DOHH2 (cell line): ENCODE measurements at regions not wholly inside any gene's neighbourhood (a gene's known extent, or its start where the extent isn't known, plus 50 kb on each side); places are given as distances from the start of the nearest gene placed in this dataset.

Experiments used
- H3F3A ChIP-seq: fragments of 200-600 bp; sonication (generic), shearing (Covaris generic); 2 replicates; pipeline ENCODE4 v1.6.0; 2016; ENCODE audit warnings: antibody characterized with exemption, mild to moderate bottlenecking; ENCODE audit not compliant: control insufficient read depth, insufficient read depth
- H3K27ac ChIP-seq: fragments of 200-600 bp; sonication (generic); 2 replicates; pipeline ENCODE4 v1.5.1; 2014; ENCODE audit warnings: low read depth, mild to moderate bottlenecking, low read length, moderate library complexity
- H3K27me3 ChIP-seq: fragments of 200-600 bp; sonication (generic); 2 replicates; pipeline ENCODE4 v1.6.1; 2014; ENCODE audit warnings: mild to moderate bottlenecking, low read length, mixed read lengths; ENCODE audit not compliant: control insufficient read depth
- H3K36me3 ChIP-seq: fragments of 200-600 bp; sonication (generic); 2 replicates; pipeline ENCODE4 v1.6.1; 2014; ENCODE audit warnings: mild to moderate bottlenecking, low read length, moderate library complexity, mixed read lengths; ENCODE audit not compliant: control insufficient read depth
- H3K4me1 ChIP-seq: fragments of 200-600 bp; sonication (generic); 2 replicates; pipeline ENCODE4 v1.6.1; 2014; ENCODE audit warnings: mild to moderate bottlenecking, low read length, mixed read lengths; ENCODE audit not compliant: control insufficient read depth
- H3K4me2 ChIP-seq: fragments of 200-600 bp; sonication (generic); 2 replicates; pipeline ENCODE4 v1.6.0; 2014; ENCODE audit warnings: mild to moderate bottlenecking, low read length, moderate library complexity
- H3K4me3 ChIP-seq: fragments of 200-600 bp; sonication (generic); 2 replicates; pipeline ENCODE4 v1.5.1; 2014; ENCODE audit warnings: mild to moderate bottlenecking, low read length, mixed read lengths
- H3K79me2 ChIP-seq: fragments of 200-600 bp; sonication (generic); 2 replicates; pipeline ENCODE4 v1.6.1; 2014; ENCODE audit warnings: mild to moderate bottlenecking, low read length, mixed read lengths; ENCODE audit not compliant: control insufficient read depth
- H3K9me2 ChIP-seq: fragments of 200-600 bp; sonication (generic); replicated peaks from 2 replicates; pipeline ENCODE4 v1.6.1; 2014; ENCODE audit warnings: mild to moderate bottlenecking, low read length, mixed read lengths; ENCODE audit not compliant: control insufficient read depth
- H3K9me3 ChIP-seq: fragments of 200-600 bp; sonication (generic); 2 replicates; pipeline ENCODE4 v1.6.1; 2014; ENCODE audit warnings: antibody characterized with exemption, low read length, mixed read lengths; ENCODE audit not compliant: control insufficient read depth, insufficient read depth
- H4K20me1 ChIP-seq: fragments of 200-600 bp; sonication (generic); 2 replicates; pipeline ENCODE4 v1.6.0; 2014; ENCODE audit warnings: low read depth, mild to moderate bottlenecking, antibody characterized with exemption, low read length, moderate library complexity; ENCODE audit not compliant: control insufficient read depth, insufficient read depth
- EZH2phosphoT487 ChIP-seq: fragments of 200-600 bp; sonication (generic); IDR thresholded peaks from 2 replicates; pipeline ENCODE4 v1.6.1; 2017; ENCODE audit warnings: borderline replicate concordance, mild to moderate bottlenecking, antibody characterized with exemption, low read length, moderate library complexity, mixed read lengths
- TF ChIP-seq, protein P1 (sequence below): fragments of 200-600 bp; sonication (generic); IDR thresholded peaks from one replicate; pipeline ENCODE4 v1.5.1; 2014; ENCODE audit warnings: antibody characterized with exemption, mild to moderate bottlenecking, low read depth, low read length; ENCODE audit not compliant: poor library complexity, severe bottlenecking

DNA sequence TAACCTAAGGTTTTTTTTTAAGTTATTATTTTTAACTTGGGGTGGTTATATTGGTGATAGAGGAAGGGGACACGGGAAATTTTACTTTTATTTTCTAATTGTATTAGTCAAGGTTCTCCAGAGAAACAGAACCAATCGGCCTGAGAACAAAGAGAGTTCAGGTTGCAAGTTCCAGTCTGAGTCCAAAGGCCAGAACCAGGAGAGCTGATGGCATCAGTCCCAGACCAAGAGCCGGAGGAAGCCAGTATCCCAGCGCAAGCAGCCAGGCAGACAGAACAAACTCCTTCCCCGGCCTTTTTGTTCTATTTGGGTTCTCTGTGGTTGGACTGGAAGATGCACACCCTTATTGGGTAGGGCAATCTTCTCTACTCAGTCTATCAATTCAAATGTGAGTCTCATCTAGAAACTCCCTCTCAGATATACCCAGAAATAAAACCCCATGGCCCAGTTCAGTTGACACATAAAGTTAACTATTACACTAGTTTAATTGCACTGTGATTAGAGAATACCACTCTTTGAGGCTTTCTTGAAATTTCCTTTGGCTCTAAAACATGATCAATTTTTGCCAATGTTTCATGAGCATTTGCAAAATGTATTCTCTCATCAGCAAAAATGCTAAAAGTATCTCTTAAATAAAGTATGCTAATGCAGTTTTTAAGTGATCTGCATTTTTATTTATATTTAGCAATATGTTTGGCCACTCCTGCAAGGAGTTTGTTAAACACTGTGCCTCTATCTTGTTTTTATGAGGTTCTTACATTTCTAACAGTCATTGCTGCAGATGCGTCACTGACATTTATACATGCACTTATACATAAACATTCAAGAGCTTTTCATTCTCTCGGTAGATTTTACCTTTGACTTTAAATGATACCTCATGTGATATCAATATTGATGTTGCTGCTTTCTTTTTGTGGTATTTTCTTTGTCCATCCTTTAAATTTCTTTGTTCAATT, 103.2 kb upstream of the SSTR4 start:
- H3K79me2 ChIP-seq, result no peaks in the 10 kb centered on the region
- H3K4me3 ChIP-seq, result no peak overlapping the region
- no peaks in the 10 kb centered on the region for H3K9me3 ChIP-seq
- H3K4me2 ChIP-seq, result no peak overlapping the region
- H3K9me2 ChIP-seq, result no peaks in the 10 kb centered on the region
- H3K36me3 ChIP-seq, result no peaks in the 10 kb centered on the region
- H4K20me1 ChIP-seq, result no peaks in the 10 kb centered on the region
- H3K4me1 ChIP-seq, result no peaks in the 10 kb centered on the region
- H3K27ac ChIP-seq, result no peak overlapping the region
- TF ChIP-seq, protein P1, sequence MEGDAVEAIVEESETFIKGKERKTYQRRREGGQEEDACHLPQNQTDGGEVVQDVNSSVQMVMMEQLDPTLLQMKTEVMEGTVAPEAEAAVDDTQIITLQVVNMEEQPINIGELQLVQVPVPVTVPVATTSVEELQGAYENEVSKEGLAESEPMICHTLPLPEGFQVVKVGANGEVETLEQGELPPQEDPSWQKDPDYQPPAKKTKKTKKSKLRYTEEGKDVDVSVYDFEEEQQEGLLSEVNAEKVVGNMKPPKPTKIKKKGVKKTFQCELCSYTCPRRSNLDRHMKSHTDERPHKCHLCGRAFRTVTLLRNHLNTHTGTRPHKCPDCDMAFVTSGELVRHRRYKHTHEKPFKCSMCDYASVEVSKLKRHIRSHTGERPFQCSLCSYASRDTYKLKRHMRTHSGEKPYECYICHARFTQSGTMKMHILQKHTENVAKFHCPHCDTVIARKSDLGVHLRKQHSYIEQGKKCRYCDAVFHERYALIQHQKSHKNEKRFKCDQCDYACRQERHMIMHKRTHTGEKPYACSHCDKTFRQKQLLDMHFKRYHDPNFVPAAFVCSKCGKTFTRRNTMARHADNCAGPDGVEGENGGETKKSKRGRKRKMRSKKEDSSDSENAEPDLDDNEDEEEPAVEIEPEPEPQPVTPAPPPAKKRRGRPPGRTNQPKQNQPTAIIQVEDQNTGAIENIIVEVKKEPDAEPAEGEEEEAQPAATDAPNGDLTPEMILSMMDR, result no peak
- TF ChIP-seq EZH2phosphoT487, result no peak
- H3F3A ChIP-seq, result no peaks in the 10 kb centered on the region
- no peaks in the 10 kb centered on the region for H3K27me3 ChIP-seq

DNA sequence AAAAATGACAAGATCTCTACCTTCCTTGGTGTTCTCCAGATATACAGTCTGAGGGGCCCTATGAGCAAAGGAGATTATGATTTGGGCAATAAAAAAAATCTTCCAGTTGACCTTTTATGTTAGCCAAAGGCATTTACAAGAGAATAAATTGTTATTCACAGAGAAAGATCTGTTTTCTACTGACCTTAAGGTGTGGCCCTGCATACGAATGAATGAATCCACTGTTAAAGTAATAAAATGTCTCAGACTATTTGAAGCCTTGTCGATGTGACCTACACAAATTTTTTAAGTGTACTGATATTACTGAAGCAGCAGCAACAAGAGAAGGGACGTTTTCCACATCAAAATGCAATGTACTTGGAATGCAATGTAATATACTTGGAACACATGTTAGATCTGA, 95.9 kb upstream of the SSTR4 start:
- Histone ChIP-seq H3K4me2 (no peak overlapping the region), H3K9me3 (no peaks in the 10 kb centered on the region), H3F3A (no peaks in the 10 kb centered on the region), H3K27me3 (no peaks in the 10 kb centered on the region), H3K4me3 (no peak overlapping the region), H3K79me2 (no peaks in the 10 kb centered on the region), H3K27ac (no peak overlapping the region), H3K4me1 (no peaks in the 10 kb centered on the region), H3K36me3 (no peaks in the 10 kb centered on the region), H3K9me2 (no peaks in the 10 kb centered on the region), H4K20me1 (no peaks in the 10 kb centered on the region)
- TF ChIP-seq, protein P1, result no peak
- no peak for TF ChIP-seq EZH2phosphoT487

DNA sequence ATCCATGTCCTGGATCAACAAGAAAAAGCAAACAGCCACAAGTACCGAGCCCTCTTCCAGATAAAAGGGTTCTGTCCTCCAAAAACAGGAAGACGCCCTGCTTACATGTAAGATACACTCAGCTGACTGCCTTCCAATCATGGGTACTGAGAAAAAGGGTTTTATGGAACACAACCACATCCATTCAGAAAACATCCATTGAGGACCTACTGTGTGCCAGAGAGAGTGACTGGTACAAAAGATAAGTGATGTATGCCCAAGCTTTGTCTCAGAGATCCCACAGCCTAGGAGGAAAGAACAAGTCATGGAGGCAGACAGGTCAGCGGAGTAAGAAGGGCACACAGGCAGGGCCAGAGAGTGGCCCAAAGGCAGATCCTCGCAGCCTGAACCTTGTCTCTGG, 94.8 kb upstream of the SSTR4 start:
- Histone ChIP-seq H4K20me1 (no peaks in the 10 kb centered on the region), H3K4me1 (no peaks in the 10 kb centered on the region), H3K27ac (no peak overlapping the region), H3K4me2 (no peak overlapping the region), H3K9me3 (no peaks in the 10 kb centered on the region), H3K27me3 (no peaks in the 10 kb centered on the region), H3K9me2 (no peaks in the 10 kb centered on the region), H3K36me3 (no peaks in the 10 kb centered on the region), H3F3A (no peaks in the 10 kb centered on the region), H3K4me3 (no peak overlapping the region), H3K79me2 (no peaks in the 10 kb centered on the region)
- no peak for TF ChIP-seq EZH2phosphoT487
- TF ChIP-seq, protein P1, result no peak
